Endothelial cell of umbilical vein (primary cell): ENCODE measurements at regions not wholly inside any gene's neighbourhood (a gene's known extent, or its start where the extent isn't known, plus 50 kb on each side); places are given as distances from the start of the nearest gene placed in this dataset.

ENCODE experiments used
- BruUV-seq: library from RNA; stranded (reverse); fragments of 400-500 nt; replicated peaks from 2 replicates; lab custom pipeline; 2021; lab: Mats Ljungman, UMichigan
- CTCF ChIA-PET: fragments of 300-600, 350-600 bp; sonication (Branson Sonifier 250); formaldehyde crosslinking; loops from one replicate; lab custom pipeline; 2021; ENCODE audit warnings: antibody characterized with exemption, inconsistent platforms; lab: Charles Lee
- POLR2A ChIA-PET: fragments of 300-600, 350-600 bp; sonication (Branson Sonifier 250); formaldehyde crosslinking; loops from one replicate; lab custom pipeline; 2021; ENCODE audit warnings: antibody characterized with exemption, inconsistent platforms; lab: Charles Lee
- DNase-seq: peaks from one replicate; pipeline ENCODE4 v3.0.0-alpha.2; 2011; ENCODE audit warnings: low read depth, low spot score
- FAIRE-seq: peaks from 2 replicates; lab custom pipeline; 2011; peaks lifted over from hg19 to GRCh38; lab: Jason Lieb, UNC
- H2AFZ ChIP-seq: 2 replicates; pipeline ENCODE4 v1.6.0; 2012; ENCODE audit warnings: low read depth, low read length, control low read depth, inconsistent platforms
- H3K27ac ChIP-seq: 2 replicates; pipeline ENCODE4 v1.5.1; 2011; ENCODE audit warnings: low read depth, mild to moderate bottlenecking, control low read depth, low read length, moderate library complexity; ENCODE audit not compliant: insufficient read depth
- H3K27me3 ChIP-seq, 2 experiments: 2 replicates each; pipeline versions ENCODE4 v1.6.0 to v1.6.1; 2011; ENCODE audit warnings: low read length in 2 of 2, mixed read lengths in 1 of 2; ENCODE audit not compliant: control insufficient read depth in 2 of 2, insufficient read depth in 2 of 2
- H3K36me3 ChIP-seq, 2 experiments: 2 replicates in 1 of 2; 3 replicates in 1 of 2; pipeline ENCODE4 v1.5.1; 2011; ENCODE audit warnings: low read length in 2 of 2, mild to moderate bottlenecking in 1 of 2, moderate library complexity in 1 of 2; ENCODE audit not compliant: control insufficient read depth in 2 of 2, insufficient read depth in 2 of 2; ENCODE audit errors: extremely low read depth in 1 of 2
- H3K4me1 ChIP-seq: 3 replicates; pipeline ENCODE4 v1.5.1; 2011; ENCODE audit warnings: mild to moderate bottlenecking, low read length; ENCODE audit not compliant: control insufficient read depth, insufficient read depth; ENCODE audit errors: extremely low read depth
- H3K4me2 ChIP-seq: 2 replicates; pipeline ENCODE4 v1.6.1; 2011; ENCODE audit warnings: low read length, control low read depth, mixed read lengths; ENCODE audit not compliant: insufficient read depth
- H3K4me3 ChIP-seq, 3 experiments: fragments of 200-600 bp in 1 of 3; sonication (generic), shearing (Covaris generic) in 1 of 3; replicated peaks in 1 of 3; 2 replicates each; pipeline ENCODE4 v1.5.1; 2011 to 2016; ENCODE audit warnings: control low read depth in 3 of 3, low read length in 3 of 3, mild to moderate bottlenecking in 2 of 3, inconsistent platforms in 1 of 3, low read depth in 1 of 3, moderate library complexity in 1 of 3; ENCODE audit not compliant: insufficient read depth in 1 of 3
- H3K79me2 ChIP-seq: 2 replicates; pipeline ENCODE4 v1.6.0; 2012; ENCODE audit warnings: low read length, inconsistent platforms; ENCODE audit not compliant: control insufficient read depth, insufficient read depth
- H3K9ac ChIP-seq: replicated peaks from 2 replicates; pipeline ENCODE3; 2011; ENCODE audit warnings: low read length, control low read depth; ENCODE audit not compliant: insufficient read depth; ENCODE audit errors: extremely low read depth
- H3K9me1 ChIP-seq: replicated peaks from 3 replicates; pipeline ENCODE4 v1.6.0; 2011; ENCODE audit warnings: mild to moderate bottlenecking, low read length; ENCODE audit not compliant: control insufficient read depth, insufficient read depth; ENCODE audit errors: extremely low read depth
- H3K9me3 ChIP-seq: replicated peaks from 2 replicates; pipeline ENCODE4 v1.5.1; 2012; ENCODE audit warnings: low read length, inconsistent platforms; ENCODE audit not compliant: control insufficient read depth, insufficient read depth
- H4K20me1 ChIP-seq: replicated peaks from 2 replicates; pipeline ENCODE3; 2011; ENCODE audit warnings: mild to moderate bottlenecking, low read length; ENCODE audit not compliant: control insufficient read depth, insufficient read depth; ENCODE audit errors: extremely low read depth
- CTCF ChIP-seq, 2 donors: IDR thresholded peaks; 1 replicate in 1 of 2; 2 replicates in 1 of 2; pipeline ENCODE4 v1.5.1; 2011; ENCODE audit warnings: low read length in 2 of 2, mild to moderate bottlenecking in 2 of 2, moderate library complexity in 2 of 2, control low read depth in 1 of 2, inconsistent platforms in 1 of 2, low read depth in 1 of 2; ENCODE audit not compliant: insufficient read depth in 1 of 2; ENCODE audit errors: extremely low read depth in 1 of 2
- EZH2 ChIP-seq: IDR thresholded peaks from 2 replicates; pipeline ENCODE4 v1.6.1; 2012; ENCODE audit warnings: borderline replicate concordance, low read depth, mild to moderate bottlenecking, moderate library complexity, low read length, inconsistent platforms; ENCODE audit not compliant: severe bottlenecking
- FOS ChIP-seq: IDR thresholded peaks from 2 replicates; pipeline ENCODE4 v1.6.1; 2011; ENCODE audit warnings: mild to moderate bottlenecking, low read length, moderate library complexity, borderline replicate concordance; ENCODE audit not compliant: insufficient read depth
- GATA2 ChIP-seq: IDR thresholded peaks from 2 replicates; pipeline ENCODE4 v1.7.0; 2011; ENCODE audit warnings: low read depth, mild to moderate bottlenecking, moderate library complexity, mixed read lengths, low read length; ENCODE audit not compliant: insufficient read length, insufficient read depth
- JUN ChIP-seq: IDR thresholded peaks from 2 replicates; pipeline ENCODE4 v1.6.1; 2011; ENCODE audit warnings: borderline replicate concordance, low read depth; ENCODE audit not compliant: insufficient read length, insufficient read depth
- MAX ChIP-seq: IDR thresholded peaks from 2 replicates; pipeline ENCODE4 v1.6.1; 2011; ENCODE audit not compliant: insufficient read depth, insufficient read length
- MYC ChIP-seq: IDR thresholded peaks from one replicate; pipeline ENCODE4 v1.6.1; 2011; ENCODE audit warnings: mild to moderate bottlenecking, low read depth, low read length
- POLR2A ChIP-seq: IDR thresholded peaks from 2 replicates; pipeline ENCODE4 v1.6.1; 2012; ENCODE audit warnings: low read depth, mild to moderate bottlenecking, control low read depth, low read length
- POLR2AphosphoS5 ChIP-seq: IDR thresholded peaks from 2 replicates; pipeline ENCODE4 v1.6.1; 2012; ENCODE audit warnings: low read depth, mild to moderate bottlenecking, control low read depth, low read length, moderate library complexity; ENCODE audit not compliant: insufficient read depth
- dilution Hi-C: fragments of 300-500 bp; cut with MboI; formaldehyde crosslinking; loops from one replicate; pipeline ENCODE4 v1.15.0; 2019; ENCODE audit warnings: low sequenced_read_pairs; ENCODE audit not compliant: extremely low pct_ligation_motif_present
- intact Hi-C: fragments of 100-400 bp; cut with micrococcal nuclease; formaldehyde crosslinking; loops from one replicate; pipeline ENCODE4 v1.10.0; 2022

- H3K9me3 ChIP-seq: no peaks in the 10 kb centered on the region
- no peaks in the 10 kb centered on the region for H3K9me1 ChIP-seq
- no peak overlapping the region for H3K27ac ChIP-seq
- no peak overlapping the region for H2AFZ ChIP-seq
- BruUV-seq: no TSS peak
- no peaks in the 10 kb centered on the region for H3K79me2 ChIP-seq
- TF ChIP-seq CTCF (IDR thresholded peaks at IDR 0.05; ENCODE audit: extremely low read depth in 1 of 2, insufficient read depth in 1 of 2, low read depth in 1 of 2, low read length in 2 of 2): no peak
- no peak for TF ChIP-seq POLR2AphosphoS5
- TF ChIP-seq JUN: no peak
- TF ChIP-seq MYC: no peak
- no peak for TF ChIP-seq GATA2
- no peak for TF ChIP-seq EZH2
- TF ChIP-seq POLR2A: no peak
- TF ChIP-seq FOS: no peak
- TF ChIP-seq MAX: no peak
- POLR2A ChIA-PET: no interaction called here
- no peak for DNase-seq
- dilution Hi-C loops: no loop called here
- CTCF ChIA-PET: no interaction called here
- H3K4me1 ChIP-seq: no peaks in the 10 kb centered on the region
- H3K36me3 ChIP-seq: no peaks in the 10 kb centered on the region
- H3K9ac ChIP-seq: no peak overlapping the region
- intact Hi-C loops: no loop called here
- H3K4me2 ChIP-seq: no peak overlapping the region
- FAIRE-seq: no peak
- H3K4me3 ChIP-seq: no peak overlapping the region
- H4K20me1 ChIP-seq: no peaks in the 10 kb centered on the region
- H3K27me3 ChIP-seq: no peaks in the 10 kb centered on the region
These were observed 55.8 kb upstream of the DUSP22 start for GRCh38 chr6:236519-236918.
